ENCODE measurements at regions not wholly inside any gene's neighbourhood (a gene's known extent, or its start where the extent isn't known, plus 50 kb on each side); places are given as distances from the start of the nearest gene placed in this dataset.

DNA sequence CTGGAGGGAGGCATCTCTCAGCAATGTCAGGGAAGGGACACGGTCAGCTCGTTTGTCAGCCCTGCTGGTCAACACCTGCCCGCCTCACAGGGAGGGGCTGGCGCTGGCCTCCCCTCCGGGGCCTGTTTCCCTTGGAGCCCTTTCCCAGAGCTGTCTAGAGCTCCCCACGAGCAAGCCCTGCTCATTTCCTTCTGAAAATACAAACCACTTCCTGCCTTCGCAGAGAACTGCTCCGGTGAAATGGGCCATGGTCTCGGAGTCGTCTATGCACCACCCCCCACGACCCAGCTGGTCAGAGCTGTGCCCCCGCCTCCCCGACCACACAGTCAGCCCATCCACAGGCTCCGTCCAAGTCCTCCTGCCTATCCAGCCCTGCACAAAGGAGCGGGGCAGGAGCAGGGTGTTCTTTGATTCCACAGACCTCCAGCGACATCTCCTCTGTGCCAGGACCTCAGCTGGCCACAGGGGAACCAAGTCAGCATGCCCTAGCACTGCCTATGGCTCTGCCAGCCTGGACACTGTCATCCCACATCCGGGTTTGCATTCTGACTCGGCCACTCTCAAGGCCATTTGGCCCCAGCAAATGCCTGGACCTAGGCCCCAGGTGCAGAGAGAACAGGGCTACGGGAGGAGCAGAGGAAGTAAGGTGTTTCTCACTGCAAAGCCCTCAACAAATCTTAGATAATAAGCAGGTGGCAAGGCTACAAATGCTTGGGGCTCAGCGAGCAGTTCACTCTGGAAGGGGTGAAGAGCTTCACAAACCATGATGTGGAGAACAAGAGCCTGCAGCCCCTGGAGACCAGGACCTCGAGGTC, 82.1 kb upstream of the WNT11 start:
- Histone ChIP-seq H3K27me3 (replicated peaks in 1 of 2; ENCODE audit: control insufficient read depth in 2 of 2, insufficient read depth in 2 of 2, low read length in 1 of 2) (no peaks in the 10 kb centered on the region; a peak in 1 of 4 replicates), H3K9me3 (replicated peaks; ENCODE audit: control insufficient read depth, insufficient read depth, low read length) (no peaks in the 10 kb centered on the region; the same call in 2 of the 3 replicates), H3K9ac (ENCODE audit: control insufficient read depth, insufficient read depth, low read length) (no peak overlapping the region), H2AFZ (ENCODE audit: control insufficient read depth, low read depth, low read length) (peak overlapping the region; percentile 67), H3K4me3 (no peak overlapping the region), H3K27ac (ENCODE audit: control insufficient read depth, insufficient read depth) (0 out of 2 replicates have a peak overlapping the region, but pooled peaks have one; percentile 43), H3K36me3 (ENCODE audit: control insufficient read depth in 2 of 2, insufficient read depth in 2 of 2, low read length in 1 of 2) (no peaks in the 10 kb centered on the region), H3K4me1 (ENCODE audit: control insufficient read depth, insufficient read depth, low read length) (peaks cover 39% of the 10 kb centered on the region), H3K4me2 (ENCODE audit: control insufficient read depth, insufficient read depth) (peak overlapping the region; percentile 48; the same call in 1 of the 2 replicates), H4K20me1 (ENCODE audit: control insufficient read depth, insufficient read depth) (no peaks in the 10 kb centered on the region), H3K79me2 (ENCODE audit: control insufficient read depth, insufficient read depth, low read length) (no peaks in the 10 kb centered on the region)
- POLR2A ChIA-PET, result no interaction called here
- ATAC-seq (peak; percentile 11; the same call in 2 of the 3 replicates), DNase-seq (ENCODE audit: low read depth, low spot score) (no peak), FAIRE-seq (no peak)
- SMC1A ChIA-PET (ENCODE audit: uncharacterized antibody, unreplicated experiment), result no interaction called here
- in situ Hi-C loops (cut with MboI), result no loop called here
- CTCF ChIA-PET, result interaction anchor here (1.4 kb wide), 1 partner anchor 80 kb away, joined by 5 read pairs; no protein-coding TSS in a partner anchor
- RAD21 ChIA-PET (ENCODE audit: unreplicated experiment), result no interaction called here
- intact Hi-C loops (cut with micrococcal nuclease; ENCODE audit: unreplicated experiment), result no loop called here
- BruUV-seq (replicated peaks), result no TSS peak
- 18% methylated on average over 21 of the region's 21 CpGs for WGBS (ENCODE audit: insufficient coverage, insufficient replicate concordance, low lambda C conversion rate, missing lambda C conversion rate)
- TF ChIP-seq POLR2AphosphoS5 (IDR thresholded peaks at IDR 0.05; ENCODE audit: low read length) (no peak), EED (IDR thresholded peaks at IDR 0.05; ENCODE audit: low read depth) (0 out of 2 replicates have a peak, but pooled peaks have one; percentile 25), RAD21 (IDR thresholded peaks at IDR 0.05; ENCODE audit: insufficient read depth, low read depth, low read length) (no peak), TCF12 (IDR thresholded peaks at IDR 0.05; ENCODE audit: low read depth, low read length) (0 out of 2 replicates have a peak, but pooled peaks have one; percentile 18), ZNF622 (IDR thresholded peaks at IDR 0.05) (no peak), RELA (IDR thresholded peaks at IDR 0.05; ENCODE audit: borderline replicate concordance, partially characterized antibody) (no peak), IKZF2 (IDR thresholded peaks at IDR 0.05) (no peak), SMAD5 (IDR thresholded peaks at IDR 0.05; ENCODE audit: low read depth) (no peak), MEF2A (IDR thresholded peaks at IDR 0.05; ENCODE audit: insufficient read depth, low read depth, low read length) (no peak), RCOR1 (conservative IDR thresholded peaks at IDR 0.05; ENCODE audit: low read depth, low read length) (no peak), RUNX3 (IDR thresholded peaks at IDR 0.05; ENCODE audit: low read length) (peak; percentile 50; the same call in 1 of the 2 replicates), STAT3 (IDR thresholded peaks at IDR 0.05; ENCODE audit: low read depth, low read length) (no peak), SMC3 (IDR thresholded peaks at IDR 0.05; ENCODE audit: borderline replicate concordance, low read length) (no peak)
- TF ChIP-seq, protein P1, sequence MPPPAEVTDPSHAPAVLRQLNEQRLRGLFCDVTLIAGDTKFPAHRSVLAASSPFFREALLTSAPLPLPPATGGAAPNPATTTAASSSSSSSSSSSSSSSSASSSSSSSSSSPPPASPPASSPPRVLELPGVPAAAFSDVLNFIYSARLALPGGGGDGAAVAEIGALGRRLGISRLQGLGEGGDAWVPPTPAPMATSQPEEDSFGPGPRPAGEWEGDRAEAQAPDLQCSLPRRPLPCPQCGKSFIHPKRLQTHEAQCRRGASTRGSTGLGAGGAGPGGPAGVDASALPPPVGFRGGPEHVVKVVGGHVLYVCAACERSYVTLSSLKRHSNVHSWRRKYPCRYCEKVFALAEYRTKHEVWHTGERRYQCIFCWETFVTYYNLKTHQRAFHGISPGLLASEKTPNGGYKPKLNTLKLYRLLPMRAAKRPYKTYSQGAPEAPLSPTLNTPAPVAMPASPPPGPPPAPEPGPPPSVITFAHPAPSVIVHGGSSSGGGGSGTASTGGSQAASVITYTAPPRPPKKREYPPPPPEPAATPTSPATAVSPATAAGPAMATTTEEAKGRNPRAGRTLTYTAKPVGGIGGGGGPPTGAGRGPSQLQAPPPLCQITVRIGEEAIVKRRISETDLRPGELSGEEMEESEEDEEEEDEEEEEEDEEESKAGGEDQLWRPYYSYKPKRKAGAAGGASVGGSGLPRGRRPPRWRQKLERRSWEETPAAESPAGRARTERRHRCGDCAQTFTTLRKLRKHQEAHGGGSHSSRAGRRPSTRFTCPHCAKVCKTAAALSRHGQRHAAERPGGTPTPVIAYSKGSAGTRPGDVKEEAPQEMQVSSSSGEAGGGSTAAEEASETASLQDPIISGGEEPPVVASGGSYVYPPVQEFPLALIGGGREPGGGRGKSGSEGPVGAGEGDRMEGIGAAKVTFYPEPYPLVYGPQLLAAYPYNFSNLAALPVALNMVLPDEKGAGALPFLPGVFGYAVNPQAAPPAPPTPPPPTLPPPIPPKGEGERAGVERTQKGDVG (CRISPR knock-in tag; IDR thresholded peaks at IDR 0.05), result no peak
